GM18519 (cell line): ENCODE measurements at regions not wholly inside any gene's neighbourhood (a gene's known extent, or its start where the extent isn't known, plus 50 kb on each side); places are given as distances from the start of the nearest gene placed in this dataset.
A peak's percentile ranks its signal among the peaks of the same experiment; 100 is the strongest.

Experiments used
- ATAC-seq: cut with Tn5 transposase; IDR thresholded peaks from one replicate; pipeline ENCODE4 v1.9.1; 2021; ENCODE audit warnings: mild to moderate bottlenecking, moderate library complexity; ENCODE audit not compliant: unreplicated experiment, low FRiP score

GRCh38 chr3:102206511-102207031 lies 228.2 kb upstream of the ZPLD1 start:
- ATAC-seq = no peak

- no peak for ATAC-seq
These were observed 227.7 kb upstream of the ZPLD1 start for GRCh38 chr3:102207151-102207571.

GRCh38 chr3:102215166-102215565 lies 219.6 kb upstream of the ZPLD1 start:
- ATAC-seq = no peak

GRCh38 chr3:102223132-102223531 lies 211.7 kb upstream of the ZPLD1 start:
- no peak for ATAC-seq

GRCh38 chr3:102224171-102224570 lies 210.6 kb upstream of the ZPLD1 start:
- no peak for ATAC-seq

- ATAC-seq = no peak
These were observed 209.8 kb upstream of the ZPLD1 start for GRCh38 chr3:102225005-102225404.

GRCh38 chr3:102225407-102226132 lies 209.2 kb upstream of the ZPLD1 start:
- peak; percentile 34 for ATAC-seq

- no peak for ATAC-seq
These were observed 208.4 kb upstream of the ZPLD1 start for GRCh38 chr3:102226463-102226862.

GRCh38 chr3:102229062-102229655 lies 205.7 kb upstream of the ZPLD1 start:
- ATAC-seq = peak; percentile 34

GRCh38 chr3:102230057-102230456 lies 204.8 kb upstream of the ZPLD1 start:
- ATAC-seq = no peak

- peak; percentile 91 for ATAC-seq
These were observed 200.9 kb upstream of the ZPLD1 start for GRCh38 chr3:102233881-102234280.

GRCh38 chr3:102235679-102236078 lies 199.1 kb upstream of the ZPLD1 start:
- ATAC-seq = no peak

- ATAC-seq = no peak
These were observed 197.6 kb upstream of the ZPLD1 start for GRCh38 chr3:102237181-102237580.

- ATAC-seq = no peak
These were observed 197.0 kb upstream of the ZPLD1 start for GRCh38 chr3:102237838-102238237.

- ATAC-seq = no peak
These were observed 196.5 kb upstream of the ZPLD1 start for GRCh38 chr3:102238362-102238761.

GRCh38 chr3:102240720-102241119 lies 194.1 kb upstream of the ZPLD1 start:
- ATAC-seq = no peak

- ATAC-seq = no peak
These were observed 185.7 kb upstream of the ZPLD1 start for GRCh38 chr3:102248981-102249705.

- no peak for ATAC-seq
These were observed 179.1 kb upstream of the ZPLD1 start for GRCh38 chr3:102255736-102256135.

- ATAC-seq = peak; percentile 89
These were observed 176.1 kb upstream of the ZPLD1 start for GRCh38 chr3:102258666-102259227.

- no peak for ATAC-seq
These were observed 175.2 kb upstream of the ZPLD1 start for GRCh38 chr3:102259663-102260062.

GRCh38 chr3:102265720-102266119 lies 169.1 kb upstream of the ZPLD1 start:
- peak; percentile 75 for ATAC-seq
